GM12892 (cell line): ENCODE measurements at regions not wholly inside any gene's neighbourhood (a gene's known extent, or its start where the extent isn't known, plus 50 kb on each side); places are given as distances from the start of the nearest gene placed in this dataset.

Source experiments
- DNase-seq: peaks from one replicate; pipeline ENCODE4 v3.0.0; 2011; ENCODE audit not compliant: insufficient read length
- FAIRE-seq: peaks from 2 replicates; lab custom pipeline; 2011; peaks lifted over from hg19 to GRCh38; lab: Jason Lieb, UNC
- POLR2A ChIP-seq: IDR thresholded peaks from 2 replicates; pipeline ENCODE4 v1.6.1; 2011; ENCODE audit warnings: low read depth, low read length, control low read depth
- POLR2AphosphoS5 ChIP-seq: IDR thresholded peaks from 2 replicates; pipeline ENCODE4 v1.6.1; 2011; ENCODE audit warnings: low read depth, low read length, control low read depth
- TAF1 ChIP-seq: IDR thresholded peaks from 2 replicates; pipeline ENCODE4 v1.6.1; 2011; ENCODE audit warnings: low read depth, mild to moderate bottlenecking, control low read depth, low read length, borderline replicate concordance

GRCh38 chr1:195899762-195900352, 708.4 kb downstream of the KCNT2 start:
- DNase-seq (no peak), FAIRE-seq (no peak)
- TF ChIP-seq TAF1 (no peak), POLR2AphosphoS5 (no peak), POLR2A (no peak)

GRCh38 chr1:195898924-195899323, 709.3 kb downstream of the KCNT2 start:
- no peak for FAIRE-seq
- TF ChIP-seq TAF1 (no peak), POLR2AphosphoS5 (no peak), POLR2A (no peak)

DNA sequence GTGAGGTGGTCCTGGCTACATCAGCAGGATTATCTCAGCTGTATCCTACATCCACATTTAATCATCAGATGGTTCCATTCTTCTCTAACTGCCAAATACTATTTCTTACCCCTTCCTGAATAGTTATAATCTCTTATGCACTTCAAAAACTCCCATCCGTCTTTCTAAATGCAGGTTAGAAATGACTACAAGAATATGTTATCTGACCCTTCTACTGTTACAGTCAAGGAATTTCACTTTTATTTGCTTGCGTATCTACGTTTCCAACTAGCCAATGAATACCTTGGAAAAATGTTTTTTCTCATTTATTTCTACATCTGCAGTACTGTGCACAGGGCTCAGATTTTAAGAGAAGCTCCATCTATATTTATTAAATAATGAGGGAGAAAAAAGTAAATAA, 709.9 kb downstream of the KCNT2 start:
- FAIRE-seq, result no peak
- no peak for DNase-seq
- no peak for TF ChIP-seq TAF1
- TF ChIP-seq POLR2A, result no peak
- TF ChIP-seq POLR2AphosphoS5, result no peak

More at GRCh38 chr1:195898924-195899323, 709.3 kb downstream of the KCNT2 start:
- no peak for DNase-seq

GRCh38 chr1:195897076-195897475, 711.2 kb downstream of the KCNT2 start:
- DNase-seq, result no peak
- FAIRE-seq, result no peak
- no peak for TF ChIP-seq TAF1
- no peak for TF ChIP-seq POLR2AphosphoS5
- no peak for TF ChIP-seq POLR2A

DNA sequence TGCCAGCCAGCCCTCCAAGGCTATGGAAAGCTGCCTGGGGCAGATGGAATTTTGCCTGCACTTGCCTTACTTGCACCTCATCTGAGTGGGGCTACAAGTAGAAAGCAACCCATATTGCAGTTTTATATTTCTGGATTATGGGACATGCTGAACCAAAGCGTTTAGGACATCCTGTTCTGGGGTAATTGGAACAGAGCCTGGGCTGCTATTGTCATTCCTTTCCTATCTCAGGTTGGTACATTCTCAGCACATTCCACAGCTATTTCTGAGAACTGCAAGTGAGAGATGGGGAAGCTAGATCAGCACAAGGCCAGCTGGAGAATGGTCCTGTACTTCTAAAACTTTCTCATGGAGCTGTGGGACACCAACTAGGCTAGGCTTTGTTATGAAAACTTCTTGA, 713.8 kb downstream of the KCNT2 start:
- DNase-seq, result no peak
- TF ChIP-seq POLR2A (no peak), TAF1 (no peak), POLR2AphosphoS5 (no peak)
- FAIRE-seq, result no peak

GRCh38 chr1:195886000-195886399, 722.2 kb downstream of the KCNT2 start:
- FAIRE-seq, result no peak
- TF ChIP-seq POLR2A, result no peak
- TF ChIP-seq POLR2AphosphoS5, result no peak
- TF ChIP-seq TAF1, result no peak

DNA sequence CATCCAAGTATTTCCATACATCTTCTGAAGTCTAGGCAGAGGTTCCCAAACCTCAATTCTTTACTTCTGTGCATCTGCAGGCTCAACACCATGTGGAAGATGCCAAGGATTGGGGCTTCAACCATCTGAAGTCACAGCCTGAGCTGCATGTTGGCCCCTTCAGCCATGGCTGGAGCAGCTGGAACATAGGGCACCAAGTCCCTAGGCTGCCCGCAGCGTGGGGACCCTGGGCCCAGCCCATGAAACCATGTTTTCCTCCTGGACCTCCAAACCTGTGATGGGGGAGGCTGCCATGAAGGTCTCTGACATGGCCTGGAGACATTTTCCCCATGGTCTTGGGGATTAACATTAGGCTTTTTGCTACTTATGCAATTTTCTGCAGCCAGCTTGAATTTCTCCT, 729.8 kb downstream of the KCNT2 start:
- FAIRE-seq, result no peak
- TF ChIP-seq POLR2A, result no peak
- no peak for TF ChIP-seq POLR2AphosphoS5
- TF ChIP-seq TAF1, result no peak
- DNase-seq, result no peak

More at GRCh38 chr1:195886000-195886399, 722.2 kb downstream of the KCNT2 start:
- no peak for DNase-seq

DNA sequence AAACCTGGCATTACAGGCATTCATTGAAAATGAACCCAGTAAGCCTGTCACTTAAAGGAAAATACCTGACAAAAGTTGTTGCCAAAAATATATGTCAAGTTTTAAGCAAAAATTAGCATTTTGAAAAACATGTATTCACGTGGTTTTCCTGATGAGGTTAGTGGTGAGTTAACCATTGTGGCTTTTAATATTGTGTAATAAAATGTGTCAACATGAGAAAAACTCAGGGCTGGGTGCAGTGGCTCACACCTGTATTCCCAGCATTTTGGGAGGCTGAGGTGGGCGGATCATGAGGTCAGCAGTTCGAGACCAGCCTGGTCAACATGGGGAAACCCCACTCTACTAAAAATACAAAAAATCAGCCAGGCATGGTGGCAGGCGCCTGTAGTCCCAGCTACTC, 731.4 kb downstream of the KCNT2 start:
- FAIRE-seq, result no peak
- TF ChIP-seq POLR2A (no peak), TAF1 (no peak), POLR2AphosphoS5 (no peak)

DNA sequence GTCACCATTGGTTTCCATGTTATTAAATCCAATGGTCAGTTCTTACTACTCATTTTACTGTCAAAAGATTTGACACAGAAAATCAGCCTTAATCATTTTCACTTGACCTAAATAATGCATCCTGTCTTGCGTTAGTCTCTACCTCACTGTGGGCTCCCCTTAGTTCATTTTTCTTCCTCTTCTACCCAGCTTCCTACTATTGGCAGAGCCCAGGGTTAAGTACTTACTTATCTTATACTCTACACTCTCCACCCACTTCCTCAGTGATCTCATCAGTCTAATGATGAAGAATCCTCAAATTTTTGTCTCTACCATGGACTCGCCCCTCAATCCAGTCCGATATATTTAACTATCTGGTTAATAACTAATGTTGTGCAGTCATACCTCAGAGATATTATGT, 735.9 kb downstream of the KCNT2 start:
- DNase-seq (no peak), FAIRE-seq (no peak)
- TF ChIP-seq POLR2A (no peak), POLR2AphosphoS5 (no peak), TAF1 (no peak)

More for the DNA sequence above, 731.4 kb downstream of the KCNT2 start:
- DNase-seq, result no peak

- TF ChIP-seq POLR2A (no peak), TAF1 (no peak), POLR2AphosphoS5 (no peak)
- DNase-seq (no peak), FAIRE-seq (no peak)
Measured at GRCh38 chr1:195867638-195868037, 740.6 kb downstream of the KCNT2 start.

- DNase-seq, result no peak
- FAIRE-seq, result no peak
- no peak for TF ChIP-seq POLR2AphosphoS5
- TF ChIP-seq TAF1, result no peak
- no peak for TF ChIP-seq POLR2A
Measured at GRCh38 chr1:195866781-195867222, 741.4 kb downstream of the KCNT2 start.

- DNase-seq (no peak), FAIRE-seq (no peak)
- TF ChIP-seq TAF1, result no peak
- TF ChIP-seq POLR2AphosphoS5, result no peak
- TF ChIP-seq POLR2A, result no peak
Measured at GRCh38 chr1:195866091-195866780, 742.0 kb downstream of the KCNT2 start.
